ENCODE measurements at regions not wholly inside any gene's neighbourhood (a gene's known extent, or its start where the extent isn't known, plus 50 kb on each side); places are given as distances from the start of the nearest gene placed in this dataset.

DNA sequence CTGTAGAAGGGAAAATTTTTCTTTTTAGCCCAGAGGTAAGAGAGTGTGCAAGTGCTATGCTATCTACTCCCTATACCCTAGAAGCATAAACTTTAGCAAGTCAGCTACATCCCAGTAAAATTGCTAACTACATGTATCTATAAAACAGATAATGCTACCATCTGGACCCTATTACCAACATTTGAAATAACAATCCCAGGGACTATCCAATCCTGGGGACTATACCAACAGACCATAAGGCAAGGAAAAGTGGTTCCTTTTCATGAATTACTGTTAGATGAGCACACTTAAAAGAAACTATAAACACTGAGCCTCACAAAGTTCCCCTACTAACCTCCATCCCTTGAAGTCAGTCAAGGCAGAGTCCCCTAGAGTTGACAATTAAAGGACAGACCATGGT is 213.6 kb upstream of the VEGFC start:
- TF ChIP-seq, protein P1, sequence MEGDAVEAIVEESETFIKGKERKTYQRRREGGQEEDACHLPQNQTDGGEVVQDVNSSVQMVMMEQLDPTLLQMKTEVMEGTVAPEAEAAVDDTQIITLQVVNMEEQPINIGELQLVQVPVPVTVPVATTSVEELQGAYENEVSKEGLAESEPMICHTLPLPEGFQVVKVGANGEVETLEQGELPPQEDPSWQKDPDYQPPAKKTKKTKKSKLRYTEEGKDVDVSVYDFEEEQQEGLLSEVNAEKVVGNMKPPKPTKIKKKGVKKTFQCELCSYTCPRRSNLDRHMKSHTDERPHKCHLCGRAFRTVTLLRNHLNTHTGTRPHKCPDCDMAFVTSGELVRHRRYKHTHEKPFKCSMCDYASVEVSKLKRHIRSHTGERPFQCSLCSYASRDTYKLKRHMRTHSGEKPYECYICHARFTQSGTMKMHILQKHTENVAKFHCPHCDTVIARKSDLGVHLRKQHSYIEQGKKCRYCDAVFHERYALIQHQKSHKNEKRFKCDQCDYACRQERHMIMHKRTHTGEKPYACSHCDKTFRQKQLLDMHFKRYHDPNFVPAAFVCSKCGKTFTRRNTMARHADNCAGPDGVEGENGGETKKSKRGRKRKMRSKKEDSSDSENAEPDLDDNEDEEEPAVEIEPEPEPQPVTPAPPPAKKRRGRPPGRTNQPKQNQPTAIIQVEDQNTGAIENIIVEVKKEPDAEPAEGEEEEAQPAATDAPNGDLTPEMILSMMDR (IDR thresholded peaks at IDR 0.05), result no peak
- no peak overlapping the region for H3K4me3 ChIP-seq
- DNase-seq (ENCODE audit: low spot score), result no peak

DNA sequence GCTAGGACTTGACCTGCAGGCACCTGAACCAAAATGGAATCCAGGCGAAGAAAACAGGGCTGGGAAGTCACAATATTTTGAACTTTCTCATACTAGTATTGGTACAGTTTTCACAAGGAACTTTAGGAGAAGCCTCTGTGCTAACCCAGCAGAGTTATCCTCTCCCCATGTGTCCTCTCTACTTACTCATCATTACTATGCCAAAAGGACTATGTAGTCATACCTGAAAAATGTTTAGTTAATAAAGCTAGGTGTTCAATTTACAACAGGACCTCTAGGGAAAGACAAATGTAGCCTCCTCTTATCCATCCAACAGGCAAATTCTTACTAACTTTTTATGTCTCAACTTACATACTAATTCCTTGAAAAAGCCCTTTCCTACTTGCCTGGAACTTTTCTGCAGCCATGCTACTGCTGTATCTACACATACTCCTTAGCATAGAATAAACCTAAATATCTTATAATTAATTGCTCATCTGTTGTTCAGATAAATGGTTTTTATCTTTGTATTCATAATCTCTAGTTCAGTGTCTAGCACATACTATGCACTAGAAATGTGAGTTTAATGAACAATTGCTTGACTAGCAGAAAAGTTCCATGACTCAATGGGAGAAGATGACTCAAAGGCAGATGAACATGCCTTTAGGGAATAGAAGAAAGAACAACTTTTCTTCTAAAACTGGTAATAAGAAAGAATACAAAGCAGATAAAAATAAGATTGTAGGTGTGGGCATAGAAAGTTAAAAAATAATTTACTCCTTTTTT is 215.5 kb upstream of the VEGFC start:
- H3K27ac ChIP-seq, result no peak overlapping the region
- TF ChIP-seq, protein P1 (IDR thresholded peaks at IDR 0.05), result no peak
- DNase-seq (ENCODE audit: low spot score), result no peak
- H3K4me3 ChIP-seq, result no peak overlapping the region

More for the DNA sequence above, 213.6 kb upstream of the VEGFC start:
- no peak overlapping the region for H3K27ac ChIP-seq

DNA sequence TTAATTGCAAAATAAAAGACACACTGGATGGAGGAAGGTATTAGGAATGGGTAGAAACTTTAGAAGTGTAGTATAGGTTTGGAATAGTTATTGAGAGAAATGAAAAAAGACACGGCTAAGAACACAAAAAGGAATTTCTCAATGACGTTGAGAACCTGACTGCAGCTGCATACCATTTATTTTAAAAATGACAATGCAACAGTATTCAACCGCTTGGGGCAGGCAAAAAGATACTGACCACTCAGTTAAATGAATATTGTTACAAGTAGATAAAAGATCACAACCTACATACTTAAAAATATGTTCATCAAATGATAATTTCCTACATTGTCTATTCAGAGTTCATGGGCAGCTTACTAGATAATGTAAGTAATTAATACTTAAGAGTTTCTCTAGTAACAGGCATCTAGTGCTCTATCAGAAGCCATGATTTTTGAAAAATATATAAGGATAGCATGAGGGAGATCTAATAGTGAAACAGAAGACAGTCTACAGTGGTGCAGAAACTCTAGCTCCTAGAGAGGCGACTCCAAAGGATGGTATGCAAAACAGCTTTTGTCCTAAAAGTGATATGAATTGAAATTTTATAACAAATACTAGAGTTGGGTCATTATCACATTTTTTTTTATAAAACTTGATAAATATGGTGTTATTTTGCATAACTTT is 216.2 kb upstream of the VEGFC start:
- H3K27ac ChIP-seq, result no peak overlapping the region
- TF ChIP-seq, protein P1 (IDR thresholded peaks at IDR 0.05), result no peak
- no peak for DNase-seq (ENCODE audit: low spot score)
- no peak overlapping the region for H3K4me3 ChIP-seq

DNA sequence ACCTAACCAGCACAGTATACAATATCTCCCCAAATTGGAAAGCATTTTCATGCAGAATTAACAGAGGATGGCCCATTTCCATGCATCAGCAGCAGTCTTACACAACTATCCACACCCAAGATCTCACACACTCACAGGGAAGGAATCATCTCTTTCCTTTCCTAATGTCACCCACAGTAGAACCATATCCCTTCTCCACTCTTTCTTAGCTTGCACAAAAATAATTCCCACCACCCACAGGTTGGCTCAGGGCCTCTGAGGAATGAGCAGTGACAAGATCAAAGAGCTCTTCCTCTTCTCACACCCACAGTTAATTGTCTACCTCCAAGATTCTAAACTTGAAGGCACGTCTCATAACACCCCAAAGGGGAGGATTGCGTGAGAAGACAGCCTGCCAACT is 217.7 kb upstream of the VEGFC start:
- H3K4me3 ChIP-seq, result no peak overlapping the region
- DNase-seq (ENCODE audit: low spot score), result no peak
- TF ChIP-seq, protein P1 (IDR thresholded peaks at IDR 0.05), result no peak
- H3K27ac ChIP-seq, result no peak overlapping the region

DNA sequence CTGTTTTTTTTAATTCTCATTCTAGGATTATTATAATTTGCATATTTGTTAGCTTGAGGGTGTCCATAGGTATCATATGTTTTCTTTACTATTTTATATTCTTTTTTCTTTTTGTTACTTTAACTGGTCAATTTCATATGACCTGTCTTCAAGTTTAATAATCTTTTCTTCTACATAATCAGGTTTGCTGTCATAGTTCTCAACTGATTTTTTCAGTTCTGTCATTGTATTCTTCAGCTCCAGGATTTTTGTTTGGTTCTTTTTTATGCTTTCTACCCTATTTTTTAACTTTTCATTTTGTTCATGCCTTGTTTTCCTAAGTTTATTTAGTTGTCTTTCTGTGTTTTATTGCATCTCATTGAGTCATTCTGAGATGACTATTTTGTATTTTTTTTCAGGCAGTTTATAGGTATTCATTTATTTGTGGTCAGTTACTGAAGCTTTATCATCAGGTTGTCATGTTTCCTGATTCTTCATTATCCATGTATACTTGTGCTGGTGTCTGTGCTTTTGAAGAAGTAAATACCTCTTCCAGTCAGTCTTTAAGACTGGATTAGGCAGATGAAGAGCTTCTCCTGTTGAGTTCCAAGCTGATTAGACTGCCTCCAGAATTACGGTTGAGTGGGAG is 220.3 kb upstream of the VEGFC start:
- Histone ChIP-seq H3K4me3 (no peak overlapping the region), H3K27ac (no peak overlapping the region)
- TF ChIP-seq, protein P1 (IDR thresholded peaks at IDR 0.05), result no peak
- no peak for DNase-seq (ENCODE audit: low spot score)

DNA sequence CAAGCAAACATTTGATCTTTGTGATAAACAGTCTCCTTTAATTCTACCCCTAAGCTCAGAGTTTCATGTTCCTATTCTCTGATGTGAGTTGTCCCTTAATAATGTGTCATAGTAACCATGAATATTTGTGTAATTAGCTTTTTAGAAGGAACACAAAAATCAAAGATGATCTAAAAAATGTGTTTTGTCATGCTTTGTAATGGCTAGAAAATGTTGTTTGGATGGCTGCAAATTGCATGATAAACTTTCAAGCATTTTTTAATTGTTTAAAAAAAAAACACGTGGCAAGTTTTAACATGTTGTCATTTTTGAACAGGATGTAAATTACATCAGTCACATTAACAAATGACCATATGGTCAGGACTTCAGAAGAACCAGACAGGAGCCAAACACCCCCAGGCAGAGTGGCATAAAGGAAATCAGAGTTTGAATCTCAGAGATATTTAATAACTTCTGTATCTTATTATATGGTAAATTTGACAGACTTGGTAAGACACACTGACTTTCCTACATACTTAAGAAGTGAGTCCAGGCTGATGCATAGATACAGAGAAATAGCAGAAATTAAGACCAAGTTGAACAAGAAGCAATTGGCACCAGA is 223.9 kb upstream of the VEGFC start:
- TF ChIP-seq, protein P1 (IDR thresholded peaks at IDR 0.05), result no peak

More for the DNA sequence above, 223.9 kb upstream of the VEGFC start:
- DNase-seq (ENCODE audit: low spot score), result no peak
- H3K4me3 ChIP-seq, result no peak overlapping the region
- no peak overlapping the region for H3K27ac ChIP-seq
